ENCODE measurements at regions not wholly inside any gene's neighbourhood (a gene's known extent, or its start where the extent isn't known, plus 50 kb on each side); places are given as distances from the start of the nearest gene placed in this dataset.
A peak's percentile ranks its signal among the peaks of the same experiment; 100 is the strongest.

- no peak for DNase-seq
These were observed 525.1 kb downstream of the LMO7 start for GRCh38 chr13:76160961-76161925.

GRCh38 chr13:76160506-76160905, 524.4 kb downstream of the LMO7 start:
- no peak for DNase-seq

- no peak for DNase-seq
These were observed 521.8 kb downstream of the LMO7 start for GRCh38 chr13:76157926-76158325.

GRCh38 chr13:76153239-76153638, 517.1 kb downstream of the LMO7 start:
- no peak for DNase-seq

- DNase-seq: no peak
These were observed 512.8 kb downstream of the LMO7 start for GRCh38 chr13:76148926-76149325.

GRCh38 chr13:76148374-76148773, 512.2 kb downstream of the LMO7 start:
- no peak for DNase-seq

GRCh38 chr13:76132532-76132931, 496.4 kb downstream of the LMO7 start:
- DNase-seq: no peak

GRCh38 chr13:76131551-76131950, 495.4 kb downstream of the LMO7 start:
- no peak for DNase-seq

- DNase-seq: no peak
These were observed 493.3 kb downstream of the LMO7 start for GRCh38 chr13:76129305-76130000.

- DNase-seq: no peak
These were observed 491.8 kb downstream of the LMO7 start for GRCh38 chr13:76127922-76128321.

- DNase-seq: no peak
These were observed 487.4 kb downstream of the LMO7 start for GRCh38 chr13:76123548-76123947.

- DNase-seq: no peak
These were observed 480.7 kb downstream of the LMO7 start for GRCh38 chr13:76116751-76117360.

- DNase-seq: no peak
These were observed 470.6 kb downstream of the LMO7 start for GRCh38 chr13:76106763-76107162.

- DNase-seq: no peak
These were observed 458.5 kb downstream of the LMO7 start for GRCh38 chr13:76094645-76095044.

GRCh38 chr13:76091076-76091475, 454.9 kb downstream of the LMO7 start:
- DNase-seq: no peak

GRCh38 chr13:76086729-76087128, 450.6 kb downstream of the LMO7 start:
- DNase-seq: no peak

- no peak for DNase-seq
These were observed 431.7 kb downstream of the LMO7 start for GRCh38 chr13:76067850-76068249.

GRCh38 chr13:76053181-76053580, 417.1 kb downstream of the LMO7 start:
- no peak for DNase-seq

- no peak for DNase-seq
These were observed 413.2 kb downstream of the LMO7 start for GRCh38 chr13:76049376-76049746.

GRCh38 chr13:76048675-76049375, 412.7 kb downstream of the LMO7 start:
- DNase-seq: peak; percentile 92

- DNase-seq: no peak
These were observed 412.0 kb downstream of the LMO7 start for GRCh38 chr13:76048131-76048530.

GRCh38 chr13:76043874-76044273, 407.7 kb downstream of the LMO7 start:
- peak; percentile 24 for DNase-seq
